Epithelial cell of proximal tubule (primary cell): ENCODE measurements at regions not wholly inside any gene's neighbourhood (a gene's known extent, or its start where the extent isn't known, plus 50 kb on each side); places are given as distances from the start of the nearest gene placed in this dataset.
"Not testable (repeated sequence)": the region's sequence is repeated elsewhere in the genome, so short reads cannot be mapped to it uniquely, and the experiment has no call there.

Experiments used
- DNase-seq: peaks from one replicate; pipeline ENCODE4 v3.0.0-alpha.2; 2011; ENCODE audit warnings: low read depth
- H3K4me3 ChIP-seq: 2 replicates; pipeline ENCODE4 v1.5.1; 2011; ENCODE audit warnings: low read depth, mild to moderate bottlenecking, low read length
- TF ChIP-seq, protein P1 (sequence below): conservative IDR thresholded peaks from 2 replicates; pipeline ENCODE4 v1.5.1; 2012; ENCODE audit warnings: low read depth, mild to moderate bottlenecking, low read length

DNA sequence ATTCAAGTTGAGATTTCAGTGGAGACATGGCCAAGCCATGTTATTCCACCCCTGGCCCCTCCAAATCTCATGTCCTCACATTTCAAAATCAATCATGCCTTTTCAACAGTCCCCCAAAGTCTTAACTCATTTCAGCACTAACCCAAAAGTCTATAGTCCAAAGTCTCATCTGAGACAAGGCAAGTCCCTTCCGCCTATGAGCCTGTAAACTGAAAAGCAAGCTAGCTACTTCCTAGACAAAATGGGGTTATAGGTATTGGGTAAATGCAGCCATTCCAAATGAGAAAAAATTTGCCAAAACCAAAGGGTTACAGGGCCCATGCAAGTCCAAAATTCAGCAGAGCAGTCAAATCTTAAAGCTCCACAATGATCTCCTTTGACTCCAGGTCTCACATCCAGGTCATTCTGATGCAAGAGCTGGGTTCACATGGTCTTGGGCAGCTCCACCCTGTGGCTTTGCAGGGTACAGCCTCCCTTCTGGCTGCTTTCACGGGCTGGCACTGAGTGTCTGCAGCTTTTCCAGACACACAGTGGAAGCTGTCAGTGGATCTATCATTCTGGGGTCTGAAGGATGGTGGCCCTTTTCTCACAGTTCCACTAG, 95.7 kb downstream of the MTNR1B start:
- TF ChIP-seq, protein P1, sequence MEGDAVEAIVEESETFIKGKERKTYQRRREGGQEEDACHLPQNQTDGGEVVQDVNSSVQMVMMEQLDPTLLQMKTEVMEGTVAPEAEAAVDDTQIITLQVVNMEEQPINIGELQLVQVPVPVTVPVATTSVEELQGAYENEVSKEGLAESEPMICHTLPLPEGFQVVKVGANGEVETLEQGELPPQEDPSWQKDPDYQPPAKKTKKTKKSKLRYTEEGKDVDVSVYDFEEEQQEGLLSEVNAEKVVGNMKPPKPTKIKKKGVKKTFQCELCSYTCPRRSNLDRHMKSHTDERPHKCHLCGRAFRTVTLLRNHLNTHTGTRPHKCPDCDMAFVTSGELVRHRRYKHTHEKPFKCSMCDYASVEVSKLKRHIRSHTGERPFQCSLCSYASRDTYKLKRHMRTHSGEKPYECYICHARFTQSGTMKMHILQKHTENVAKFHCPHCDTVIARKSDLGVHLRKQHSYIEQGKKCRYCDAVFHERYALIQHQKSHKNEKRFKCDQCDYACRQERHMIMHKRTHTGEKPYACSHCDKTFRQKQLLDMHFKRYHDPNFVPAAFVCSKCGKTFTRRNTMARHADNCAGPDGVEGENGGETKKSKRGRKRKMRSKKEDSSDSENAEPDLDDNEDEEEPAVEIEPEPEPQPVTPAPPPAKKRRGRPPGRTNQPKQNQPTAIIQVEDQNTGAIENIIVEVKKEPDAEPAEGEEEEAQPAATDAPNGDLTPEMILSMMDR: peak; percentile 66
- not testable (repeated sequence) for DNase-seq, H3K4me3 ChIP-seq

DNA sequence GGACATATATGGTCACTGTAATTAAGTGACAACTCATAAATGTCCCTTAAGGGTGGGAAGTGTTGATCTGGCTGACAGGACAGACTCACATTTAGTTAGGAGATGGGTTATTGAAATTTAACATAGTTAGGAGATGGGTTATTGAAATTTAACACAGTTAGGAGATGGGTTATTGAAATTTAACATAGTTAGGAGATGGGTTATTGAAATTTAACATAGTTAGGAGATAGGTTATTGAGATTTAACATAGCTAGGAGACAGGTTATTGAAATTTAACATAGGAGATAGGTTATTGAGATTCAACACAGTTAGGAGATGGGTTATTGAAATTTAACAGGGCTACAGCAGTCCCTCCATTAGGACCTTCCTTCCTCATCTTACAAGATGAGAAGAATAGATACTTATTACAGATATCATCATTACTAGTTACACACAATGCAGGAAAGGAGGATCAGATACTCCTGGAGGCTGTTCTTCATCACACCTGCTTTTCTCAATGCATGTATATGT, 98.5 kb downstream of the MTNR1B start:
- no peak overlapping the region for H3K4me3 ChIP-seq
- TF ChIP-seq, protein P1: no peak
- no peak for DNase-seq

DNA sequence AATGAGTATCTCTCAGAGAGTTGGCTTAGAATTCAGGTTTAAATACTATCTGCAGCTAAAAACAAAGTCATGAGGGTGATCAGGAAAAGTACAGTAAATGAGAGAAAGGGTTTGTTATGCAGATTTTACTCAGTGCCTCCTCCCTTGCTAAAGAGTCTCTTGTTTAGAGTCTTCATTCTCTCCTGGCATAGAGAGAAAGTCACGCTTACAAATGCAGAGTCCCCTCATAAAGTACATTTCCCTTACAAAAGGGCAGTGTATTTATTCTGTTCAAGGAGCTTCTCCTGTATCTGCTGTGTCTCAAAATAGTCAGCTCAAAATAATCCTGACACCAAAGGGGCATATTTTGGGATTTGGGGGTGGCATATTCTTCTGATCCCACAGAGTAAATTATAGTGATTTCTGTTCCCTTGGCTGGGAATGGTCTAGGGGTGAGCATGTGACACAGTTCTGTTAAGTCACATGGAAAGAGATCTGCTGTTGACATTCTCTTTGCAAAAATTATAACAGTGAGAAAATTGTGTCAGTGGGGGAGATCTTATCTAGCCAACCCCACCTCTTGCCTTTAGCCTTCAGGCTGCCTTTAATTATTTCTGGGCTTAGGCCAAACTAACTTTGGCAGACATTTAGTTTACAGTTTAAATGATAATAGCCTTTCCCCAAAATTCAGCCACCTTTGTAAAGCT, 102.9 kb downstream of the MTNR1B start:
- H3K4me3 ChIP-seq: no peak overlapping the region
- no peak for DNase-seq
- TF ChIP-seq, protein P1: no peak

DNA sequence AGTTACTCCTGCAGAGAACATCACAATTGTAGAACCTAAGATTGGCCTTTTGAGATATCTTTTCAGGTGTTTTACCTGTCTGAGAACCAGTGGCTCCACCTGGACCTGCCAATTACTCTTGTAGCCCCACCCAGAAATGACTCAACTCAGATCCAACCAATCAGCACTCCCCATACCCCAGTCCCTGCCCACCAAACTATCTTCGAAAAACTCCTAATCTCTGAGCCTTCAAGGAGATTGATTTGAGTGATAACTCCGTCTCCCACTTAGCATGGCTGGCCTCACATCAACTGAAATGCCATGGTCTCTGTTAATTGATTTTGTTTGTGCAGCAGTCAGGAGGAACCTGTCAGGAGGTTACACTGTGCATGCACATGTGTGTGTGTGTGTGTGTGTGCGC, 103.6 kb downstream of the MTNR1B start:
- H3K4me3 ChIP-seq: no peak overlapping the region
- no peak for DNase-seq
- TF ChIP-seq, protein P1: no peak

DNA sequence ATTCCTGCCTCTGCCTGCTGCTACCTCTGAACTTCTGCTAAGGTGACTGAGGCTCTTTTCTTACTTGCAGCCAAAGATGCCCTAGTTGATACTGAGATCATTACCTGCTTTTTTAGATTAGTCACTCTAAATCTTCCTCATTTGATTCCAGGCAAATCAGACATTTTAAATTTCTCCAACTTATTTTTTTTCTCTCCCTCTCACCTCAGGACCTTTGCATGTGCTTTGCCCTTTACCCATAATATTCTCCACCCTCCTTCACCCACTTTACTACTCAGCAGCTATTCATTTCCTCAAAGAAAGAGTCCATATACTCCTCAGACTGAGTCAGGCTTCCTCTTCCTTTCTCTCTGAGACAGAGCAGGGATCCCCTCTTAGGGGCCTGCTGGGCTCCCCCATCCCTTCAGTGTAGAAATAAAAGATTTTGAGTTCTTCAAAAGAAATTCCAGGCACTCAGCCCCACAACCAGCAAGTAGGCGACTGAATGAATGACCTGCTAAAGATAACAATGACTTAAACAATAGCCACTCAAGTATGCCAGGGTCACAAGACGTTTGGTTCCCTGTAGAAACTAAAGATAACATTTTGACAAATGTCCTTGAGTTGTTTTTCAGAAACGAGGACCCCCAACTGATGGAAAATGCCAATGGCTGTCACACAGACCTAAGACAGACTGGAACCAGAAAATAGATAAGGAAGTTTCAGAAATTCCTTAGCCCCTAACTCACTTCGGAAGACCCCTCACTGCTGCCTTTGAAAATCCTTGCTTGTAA, 104.2 kb downstream of the MTNR1B start:
- DNase-seq: no peak
- H3K4me3 ChIP-seq: no peak overlapping the region
- TF ChIP-seq, protein P1: no peak

DNA sequence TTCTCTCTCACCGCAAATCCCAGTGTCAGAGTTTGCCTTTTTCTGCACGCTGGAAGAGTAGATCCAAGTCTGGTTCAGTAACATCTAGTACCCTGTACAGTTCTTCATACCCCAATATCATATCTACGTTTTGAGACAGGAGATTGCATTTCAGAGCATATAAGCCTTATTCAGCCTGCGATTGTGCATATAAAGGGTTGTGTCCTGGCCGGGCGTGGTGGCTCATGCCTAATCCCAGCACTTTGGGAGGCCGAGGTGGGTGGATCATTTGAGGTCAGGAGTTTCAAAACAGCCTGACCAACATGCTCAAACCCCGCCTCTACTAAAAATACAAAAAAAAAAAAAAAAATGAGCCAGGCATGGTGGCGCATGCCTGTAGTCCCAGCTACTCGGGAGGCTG, 104.9 kb downstream of the MTNR1B start:
- no peak overlapping the region for H3K4me3 ChIP-seq
- TF ChIP-seq, protein P1: no peak
- no peak for DNase-seq
